Activated T-helper 1 cell treated with Interleukin-2 at 50 U/mL for 16 hours (primary cell): ENCODE measurements at regions not wholly inside any gene's neighbourhood (a gene's known extent, or its start where the extent isn't known, plus 50 kb on each side); places are given as distances from the start of the nearest gene placed in this dataset.

Source experiments
- DNase-seq: peaks from one replicate; pipeline ENCODE4 v3.0.0-alpha.2; 2020; ENCODE audit warnings: low read depth

DNA sequence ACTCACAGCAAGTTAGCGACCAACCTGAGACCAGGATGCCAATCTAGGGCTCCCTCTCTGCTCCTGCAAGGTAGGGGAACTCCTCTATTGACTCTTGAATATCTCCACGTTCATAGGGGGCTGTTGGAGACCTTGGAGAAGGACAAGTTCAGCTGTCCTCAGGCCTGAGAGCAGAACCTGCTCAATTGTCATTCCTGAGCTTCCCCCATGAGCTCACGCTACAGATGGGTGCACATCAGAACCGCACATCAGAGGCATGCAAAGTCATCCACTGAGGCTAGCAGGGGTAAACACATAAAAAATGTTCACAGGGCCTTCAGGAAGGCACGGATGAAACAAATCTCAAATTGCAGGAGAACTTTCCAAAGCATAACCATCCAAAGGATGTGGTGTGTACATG is 168.8 kb upstream of the ZNF507 start:
- DNase-seq = no peak

- no peak for DNase-seq
These were observed 167.7 kb upstream of the ZNF507 start for GRCh38 chr19:32177686-32178085.

DNA sequence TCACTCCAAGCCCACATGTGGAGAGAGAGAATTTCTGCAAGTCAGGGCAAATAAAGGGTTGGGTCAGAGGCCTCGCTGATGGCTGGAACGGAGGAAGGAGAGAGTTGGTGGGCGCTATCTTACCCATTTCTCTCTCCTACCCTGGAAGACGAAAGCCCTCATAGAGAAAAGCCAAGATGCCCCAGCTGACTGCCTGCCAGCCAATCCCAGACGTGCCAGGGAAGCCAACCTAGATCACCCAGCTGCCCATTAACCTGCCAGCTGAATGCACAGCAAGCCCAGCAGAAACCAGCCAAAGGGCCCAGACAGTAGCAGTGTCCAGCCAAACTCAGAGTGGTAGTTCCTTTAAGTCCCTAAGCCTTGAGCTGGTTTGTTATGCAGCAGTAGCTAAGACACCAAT is 167.0 kb upstream of the ZNF507 start:
- no peak for DNase-seq

GRCh38 chr19:32178956-32179355 is 166.5 kb upstream of the ZNF507 start:
- DNase-seq = no peak

DNA sequence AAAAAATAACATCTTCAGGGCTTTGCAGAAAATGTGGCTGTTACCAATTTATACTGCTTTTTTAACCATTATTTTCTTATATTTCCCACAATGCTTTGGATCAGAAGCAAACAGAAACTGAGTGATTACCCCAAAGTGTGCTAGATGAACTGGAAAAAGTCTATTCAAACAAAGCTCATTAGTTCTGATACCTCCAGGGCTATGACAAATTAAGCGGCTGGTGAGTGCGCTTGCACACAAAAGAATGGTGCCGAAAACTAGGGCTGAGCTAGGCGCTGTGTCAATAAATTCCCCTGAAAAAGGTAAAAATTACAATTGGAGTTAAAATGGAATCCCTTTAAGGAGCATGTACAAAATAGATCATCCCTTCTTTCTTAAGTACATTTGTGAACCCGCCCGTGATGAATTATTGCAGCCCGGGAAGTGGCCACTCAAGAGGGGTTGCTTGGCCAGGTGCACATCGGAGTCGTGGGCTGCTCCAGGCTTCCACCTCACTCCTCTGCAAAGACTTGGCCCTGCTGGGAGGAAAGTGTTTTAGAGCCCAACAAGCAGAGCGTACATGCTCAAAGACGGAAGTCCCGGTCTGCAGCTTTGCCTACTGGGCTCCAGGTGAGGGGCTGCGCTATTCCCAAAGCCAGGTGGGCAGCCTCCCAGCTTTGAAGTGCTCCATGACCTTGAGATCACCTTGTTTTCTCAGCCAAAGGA is 164.0 kb upstream of the ZNF507 start:
- no peak for DNase-seq

DNA sequence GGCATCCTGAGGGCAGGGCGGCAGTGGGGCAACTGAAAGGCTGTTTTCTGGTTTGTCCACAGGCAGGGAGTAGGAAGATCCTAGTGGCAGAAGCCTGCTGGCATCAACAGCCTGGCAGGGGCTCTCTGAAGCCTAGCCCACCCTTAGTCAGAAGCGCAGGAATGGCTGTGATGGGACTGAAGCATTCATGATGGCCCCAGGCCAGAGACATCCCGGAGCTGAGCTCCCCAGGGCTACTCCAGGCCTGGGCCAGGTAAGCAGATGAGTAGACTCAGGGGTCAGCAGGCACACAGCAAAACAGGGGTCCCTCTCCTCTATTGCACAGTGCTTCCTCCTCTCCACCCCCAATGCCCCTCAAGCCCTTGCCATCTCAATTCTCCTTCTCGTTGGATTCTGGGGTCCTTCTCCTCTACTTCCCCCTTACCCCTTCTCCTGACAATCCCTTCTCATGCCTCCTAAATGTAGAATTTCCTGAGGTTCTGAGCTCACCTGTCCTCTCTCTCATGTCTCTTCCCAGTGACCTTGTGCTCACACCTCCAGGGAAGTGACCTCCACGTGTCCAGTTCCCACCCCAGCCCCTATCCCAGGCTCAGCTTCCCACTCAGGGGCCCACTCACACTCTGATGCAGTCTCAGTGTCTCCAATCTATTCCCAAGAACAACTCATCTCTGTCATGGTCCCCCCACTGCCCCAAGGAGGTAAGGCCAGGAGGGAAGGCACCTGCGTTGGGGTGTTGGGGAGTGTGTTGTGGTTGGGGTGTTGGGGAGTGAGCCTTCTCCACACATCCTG is 158.7 kb upstream of the ZNF507 start:
- DNase-seq = no peak

GRCh38 chr19:32188921-32189320 is 156.5 kb upstream of the ZNF507 start:
- no peak for DNase-seq

DNA sequence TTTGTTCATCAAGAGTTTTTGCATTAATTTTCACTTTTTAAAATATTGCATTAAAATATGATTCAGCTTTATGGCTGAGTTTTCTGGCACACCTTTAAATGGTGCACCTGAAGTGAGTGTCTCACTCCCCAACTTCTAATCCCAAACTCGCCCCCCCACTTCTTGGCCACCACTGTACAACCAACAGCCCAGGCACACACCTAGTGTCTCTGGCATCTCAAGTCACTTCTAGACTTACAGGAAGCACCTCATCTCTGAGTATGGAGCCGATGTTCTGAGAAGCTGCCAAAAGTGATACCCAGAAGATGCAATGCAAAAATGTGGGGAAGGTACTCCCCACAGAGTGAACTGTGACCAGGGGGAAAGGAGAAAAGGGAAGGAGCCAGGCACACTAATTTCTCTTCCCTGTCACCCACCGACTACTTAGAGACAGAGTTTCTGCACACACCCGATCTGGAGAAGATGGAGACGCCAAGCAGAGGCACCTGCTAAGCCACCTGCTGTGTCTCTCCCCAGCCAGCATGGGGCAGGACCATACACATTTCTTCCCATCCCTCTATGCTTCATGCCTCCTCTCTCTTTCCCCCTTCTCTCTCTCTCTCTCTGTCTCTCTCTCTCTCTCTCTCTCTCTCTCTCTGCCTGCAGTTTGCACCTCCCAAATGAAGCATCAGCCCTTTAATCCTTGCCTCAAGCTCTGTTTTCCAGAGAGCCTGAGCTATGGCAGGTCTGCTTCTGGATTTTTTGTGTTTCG is 155.3 kb upstream of the ZNF507 start:
- no peak for DNase-seq

- no peak for DNase-seq
These were observed 153.5 kb upstream of the ZNF507 start for GRCh38 chr19:32191921-32192320.

DNA sequence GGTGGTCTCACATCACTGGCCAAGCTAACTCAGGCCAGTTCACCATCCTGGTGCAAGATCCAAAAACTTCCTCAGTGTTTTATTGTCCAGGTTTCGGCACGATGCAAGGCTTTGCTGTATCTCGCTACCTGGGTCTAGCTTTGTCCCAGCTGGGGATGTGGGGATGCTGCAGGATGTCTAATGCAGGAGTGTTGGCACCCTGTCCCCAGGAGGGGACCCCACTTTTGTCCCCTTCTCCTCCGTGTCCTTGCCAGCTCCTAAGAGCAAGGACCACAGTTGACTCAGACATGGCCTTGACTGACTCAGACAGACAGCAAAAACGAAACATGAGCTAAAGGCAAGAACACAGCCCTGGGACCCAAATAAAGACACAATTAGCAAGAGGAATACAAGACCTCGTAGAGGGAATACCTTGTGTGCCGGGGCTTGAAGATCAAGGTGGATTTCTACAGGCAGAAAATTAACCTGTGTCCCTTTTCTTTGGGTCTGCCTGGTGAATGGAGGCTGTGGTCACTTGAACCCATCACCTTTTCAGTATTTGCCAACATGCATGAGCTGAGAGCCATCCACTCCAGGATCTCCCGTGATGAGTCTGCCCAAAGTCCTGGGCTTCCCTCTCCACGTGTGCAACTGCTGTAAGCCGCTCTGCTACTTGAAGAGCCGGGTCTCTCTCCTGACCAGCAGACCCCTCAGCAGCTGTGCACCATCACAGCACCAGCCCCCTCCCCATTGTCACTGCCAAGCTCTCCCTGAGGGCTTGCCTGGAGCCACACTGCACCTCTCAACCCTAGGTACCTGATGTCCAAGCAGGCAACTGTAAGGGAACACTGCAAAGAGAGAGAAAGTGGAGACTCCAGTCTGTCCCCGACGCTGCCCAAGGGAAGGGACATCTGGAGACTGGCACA is 149.5 kb upstream of the ZNF507 start:
- no peak for DNase-seq

DNA sequence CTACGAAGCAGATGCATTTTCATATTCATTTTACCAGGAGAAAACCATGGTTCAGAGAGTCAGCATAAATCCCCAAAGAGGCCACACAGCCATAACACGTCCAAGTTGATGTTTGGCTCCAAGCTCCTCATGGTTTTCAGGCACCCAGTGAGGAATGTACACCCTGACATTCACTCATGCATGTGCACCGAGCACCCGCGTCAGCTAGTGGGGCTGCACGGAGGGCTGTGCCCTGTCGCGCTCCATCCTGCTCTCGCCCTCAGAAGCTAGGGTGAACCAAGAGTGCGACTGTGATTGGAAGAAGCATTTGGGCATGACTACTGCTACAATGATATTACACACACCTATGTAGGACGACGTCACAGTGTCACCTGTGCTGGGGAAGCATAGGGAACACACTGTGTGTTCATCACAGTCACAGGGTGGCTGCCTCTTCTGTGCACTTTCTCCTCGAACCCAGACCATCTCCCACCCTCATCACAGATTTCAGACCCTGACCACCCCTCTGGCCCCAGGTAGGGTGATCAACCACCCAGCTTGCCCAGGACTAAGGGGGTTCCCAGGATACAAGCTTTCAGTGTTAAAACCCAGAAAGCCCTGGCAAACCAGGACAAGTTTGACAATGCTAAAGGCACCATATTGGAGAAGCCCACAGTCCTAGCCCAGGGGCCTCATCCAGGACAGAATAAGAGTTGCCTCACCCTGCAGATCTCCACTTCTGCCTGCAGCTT is 148.6 kb upstream of the ZNF507 start:
- no peak for DNase-seq

- DNase-seq = no peak
These were observed 147.2 kb upstream of the ZNF507 start for GRCh38 chr19:32197896-32198882.

DNA sequence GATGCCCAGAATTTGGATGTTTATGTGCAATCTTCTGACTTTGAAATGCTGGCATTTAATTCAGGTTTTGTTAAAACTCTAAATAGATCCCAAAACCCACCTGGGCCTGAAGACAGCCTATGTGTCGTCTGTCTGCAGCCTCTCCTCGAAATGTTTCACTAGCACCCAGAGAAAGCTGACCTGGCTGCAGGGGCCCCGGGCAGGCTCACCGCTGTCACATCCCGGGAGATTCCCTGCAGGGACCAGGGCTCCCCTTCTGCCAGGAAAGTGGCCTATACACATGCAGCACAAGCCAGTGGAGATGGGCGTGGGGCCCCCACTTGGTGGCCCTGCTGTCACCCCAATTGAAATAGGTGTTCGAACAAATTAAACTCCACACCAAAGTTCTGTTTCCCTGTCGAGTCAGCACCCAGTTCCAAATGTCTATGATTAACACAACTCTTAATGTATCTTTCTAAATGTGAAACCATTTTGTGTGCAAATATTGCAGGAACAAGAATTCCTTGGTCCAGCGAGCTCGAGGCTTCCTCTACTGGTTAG is 145.8 kb upstream of the ZNF507 start:
- DNase-seq = no peak

DNA sequence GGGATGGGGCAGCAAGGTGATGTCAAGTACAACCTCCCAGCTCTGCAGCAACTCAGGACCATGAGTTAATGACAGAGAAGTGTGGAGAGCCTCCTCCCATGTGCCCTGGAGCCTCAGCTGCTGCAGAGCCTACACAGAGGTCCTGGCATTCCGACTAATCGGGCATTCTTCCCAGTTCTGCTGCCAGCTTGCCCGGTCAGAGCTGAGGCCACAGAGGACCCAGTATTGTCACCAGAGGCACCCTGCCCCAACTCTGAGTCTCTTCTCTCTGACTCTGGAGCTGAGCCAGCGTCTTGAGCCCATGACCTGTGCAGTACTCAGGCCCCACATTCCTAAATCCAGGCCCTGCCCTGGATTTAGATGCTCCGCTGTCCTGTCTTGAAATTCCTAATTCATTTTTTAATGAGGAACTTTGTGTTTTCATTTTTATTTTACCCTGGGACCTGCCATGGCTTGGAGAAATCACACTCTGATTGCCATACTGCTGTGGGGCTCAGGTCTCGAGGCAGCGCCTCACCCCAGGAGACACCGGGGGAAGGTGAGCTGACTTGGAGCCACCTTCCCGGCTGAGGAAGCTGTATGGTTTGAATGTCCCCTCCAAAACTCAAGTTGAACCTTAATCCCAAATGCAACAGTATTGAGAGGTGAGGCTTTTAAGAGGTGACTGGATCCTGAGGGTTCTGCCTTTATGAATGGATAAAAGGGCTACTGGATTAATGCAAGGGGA is 144.9 kb upstream of the ZNF507 start:
- DNase-seq = no peak

DNA sequence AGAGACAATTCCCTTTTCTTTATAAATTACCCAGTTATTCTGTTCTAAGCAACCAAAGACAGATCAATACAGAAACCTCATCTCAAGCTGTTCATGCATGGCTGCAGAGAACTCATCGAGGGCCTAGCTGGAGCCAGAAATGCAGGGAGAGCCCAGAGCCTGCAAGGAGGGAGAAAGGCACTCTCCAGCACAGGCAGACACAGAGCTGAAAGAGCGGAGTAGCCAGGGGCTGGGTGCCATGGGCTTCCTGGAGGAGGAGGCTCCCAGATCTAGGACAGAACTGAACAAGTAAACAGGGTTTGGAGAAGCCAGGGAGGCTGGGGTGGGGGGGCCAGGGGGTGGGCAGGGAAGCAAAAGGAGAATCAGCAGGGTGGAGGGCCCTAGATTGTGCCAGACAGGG is 144.2 kb upstream of the ZNF507 start:
- no peak for DNase-seq

DNA sequence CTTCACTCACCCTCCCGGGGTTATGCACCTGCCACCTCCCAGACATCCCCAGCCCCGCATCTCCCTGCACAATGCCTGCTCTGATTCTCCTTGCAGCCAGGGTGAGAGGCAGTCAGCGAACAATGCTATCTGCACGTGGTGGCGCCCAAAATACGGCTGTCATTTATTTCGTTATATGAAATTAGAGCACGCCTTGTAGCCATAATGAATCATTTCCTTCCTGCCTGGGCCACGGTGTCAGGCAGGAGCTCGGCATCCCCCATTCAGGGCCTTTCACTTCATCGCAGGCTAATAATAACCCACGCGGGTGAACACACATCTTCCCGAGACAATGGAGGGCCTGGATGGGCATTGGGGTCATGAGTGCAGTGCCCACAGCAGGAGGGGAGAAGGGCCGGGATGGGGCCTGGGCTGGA is 143.8 kb upstream of the ZNF507 start:
- no peak for DNase-seq

GRCh38 chr19:32202244-32202643 is 143.2 kb upstream of the ZNF507 start:
- DNase-seq = no peak

GRCh38 chr19:32203161-32203560 is 142.2 kb upstream of the ZNF507 start:
- no peak for DNase-seq

- no peak for DNase-seq
These were observed 139.3 kb upstream of the ZNF507 start for GRCh38 chr19:32206065-32206464.
